ENCODE measurements at regions not wholly inside any gene's neighbourhood (a gene's known extent, or its start where the extent isn't known, plus 50 kb on each side); places are given as distances from the start of the nearest gene placed in this dataset.

- no peaks in the 10 kb centered on the region for H3K36me3 ChIP-seq (replicated peaks in 1 of 2; ENCODE audit: control insufficient read depth in 1 of 2, insufficient read depth in 2 of 2, low read length in 2 of 2)
- Mint-ChIP-seq H3K36me3 (no peaks in the 10 kb centered on the region), H3K27ac (no peak overlapping the region), H3K27me3 (ENCODE audit: low read depth in 3 of 3) (peaks cover 0 to 10% (median 6%) of the 10 kb centered on the region in 3 donors), H3K4me1 (no peaks in the 10 kb centered on the region), H3K4me3 (no peak overlapping the region), H3K9me3 (peaks cover 0 to 8% (median 3%) of the 10 kb centered on the region in 7 donors)
- DNase-seq = no peak
- no peak overlapping the region for H3K4me2 ChIP-seq (replicated peaks; ENCODE audit: extremely low read depth, low read length, poor library complexity, severe bottlenecking)
- H3K4me1 ChIP-seq (ENCODE audit: control insufficient read depth in 1 of 2, insufficient read depth in 2 of 2, low read length in 2 of 2) = no peaks in the 10 kb centered on the region
- intact Hi-C loops (cut with micrococcal nuclease) = no loop called here
- H4K20me1 ChIP-seq (ENCODE audit: insufficient read depth, low read length) = no peaks in the 10 kb centered on the region
- H3K27ac ChIP-seq (ENCODE audit: low read depth in 1 of 2, low read length in 2 of 2) = no peak overlapping the region
- no peaks in the 10 kb centered on the region for H3K27me3 ChIP-seq (ENCODE audit: control insufficient read depth in 2 of 2, insufficient read depth in 2 of 2, low read length in 2 of 2)
- H3K79me2 ChIP-seq (ENCODE audit: insufficient read depth, low read length) = no peaks in the 10 kb centered on the region
- no peaks in the 10 kb centered on the region for H3K9me3 ChIP-seq (replicated peaks in 1 of 2; ENCODE audit: control insufficient read depth in 1 of 2, insufficient read depth in 1 of 2, low read length in 2 of 2)
- 91% methylated on average over 1 of the region's 5 CpGs for WGBS (ENCODE audit: insufficient coverage)
- no peak for TF ChIP-seq CTCF (IDR thresholded peaks at IDR 0.05)
- no peak overlapping the region for H3K9ac ChIP-seq (ENCODE audit: insufficient read depth, low read length, poor library complexity, severe bottlenecking)
- H3K4me3 ChIP-seq (replicated peaks in 1 of 3; ENCODE audit: low read depth in 2 of 3, low read length in 3 of 3) = no peak overlapping the region
- no peak overlapping the region for H2AFZ ChIP-seq (ENCODE audit: insufficient read depth, low read depth, low read length, poor library complexity, severe bottlenecking)
Observed at GRCh38 chr10:44280226-44281014, 104.5 kb downstream of the CXCL12 start.

- H2AFZ ChIP-seq (ENCODE audit: insufficient read depth, low read depth, low read length, poor library complexity, severe bottlenecking) = no peak overlapping the region
- H3K9me3 ChIP-seq (replicated peaks in 1 of 2; ENCODE audit: control insufficient read depth in 1 of 2, insufficient read depth in 1 of 2, low read length in 2 of 2) = no peaks in the 10 kb centered on the region
- H3K36me3 ChIP-seq (replicated peaks in 1 of 2; ENCODE audit: control insufficient read depth in 1 of 2, insufficient read depth in 2 of 2, low read length in 2 of 2) = no peaks in the 10 kb centered on the region
- no peak overlapping the region for H3K4me3 ChIP-seq (replicated peaks in 1 of 3; ENCODE audit: low read depth in 2 of 3, low read length in 3 of 3)
- no peak for TF ChIP-seq CTCF (IDR thresholded peaks at IDR 0.05)
- H3K4me2 ChIP-seq (replicated peaks; ENCODE audit: extremely low read depth, low read length, poor library complexity, severe bottlenecking) = no peak overlapping the region
- peaks cover 0 to 8% (median 3%) of the 10 kb centered on the region in 7 donors for H3K9me3 Mint-ChIP-seq
- no peak for DNase-seq
- no peaks in the 10 kb centered on the region for H3K4me1 Mint-ChIP-seq
- H3K27ac Mint-ChIP-seq = no peak overlapping the region
- intact Hi-C loops (cut with micrococcal nuclease) = no loop called here
- H3K27ac ChIP-seq (ENCODE audit: low read depth in 1 of 2, low read length in 2 of 2) = no peak overlapping the region
- no peaks in the 10 kb centered on the region for H4K20me1 ChIP-seq (ENCODE audit: insufficient read depth, low read length)
- H3K27me3 Mint-ChIP-seq (ENCODE audit: low read depth in 3 of 3) = peaks cover 0 to 7% (median 2%) of the 10 kb centered on the region in 3 donors
- H3K79me2 ChIP-seq (ENCODE audit: insufficient read depth, low read length) = no peaks in the 10 kb centered on the region
- no peak overlapping the region for H3K9ac ChIP-seq (ENCODE audit: insufficient read depth, low read length, poor library complexity, severe bottlenecking)
- H3K4me3 Mint-ChIP-seq = no peak overlapping the region
- no peaks in the 10 kb centered on the region for H3K36me3 Mint-ChIP-seq
- no peaks in the 10 kb centered on the region for H3K27me3 ChIP-seq (ENCODE audit: control insufficient read depth in 2 of 2, insufficient read depth in 2 of 2, low read length in 2 of 2)
- no peaks in the 10 kb centered on the region for H3K4me1 ChIP-seq (ENCODE audit: control insufficient read depth in 1 of 2, insufficient read depth in 2 of 2, low read length in 2 of 2)
- WGBS (ENCODE audit: insufficient coverage) = no CpG with 5 or more reads among the region's 7 CpGs
Observed at GRCh38 chr10:44279426-44280126, 105.3 kb downstream of the CXCL12 start.
